WTC11 (cell line): ENCODE measurements at regions not wholly inside any gene's neighbourhood (a gene's known extent, or its start where the extent isn't known, plus 50 kb on each side); places are given as distances from the start of the nearest gene placed in this dataset.

ENCODE experiments used
- ATAC-seq: fragments of 200-7000 bp; cut with Tn5 transposase; 2 replicates; pipeline ENCODE4 v1.10.0; 2021; ENCODE audit warnings: mild to moderate bottlenecking, moderate library complexity
- CTCF ChIA-PET: fragments of 300-600 bp; sonication (Branson Sonifier 250); formaldehyde crosslinking; loops from one replicate; lab custom pipeline; 2021; ENCODE audit warnings: antibody characterized with exemption; lab: Charles Lee
- POLR2A ChIA-PET: fragments of 350-600 bp; sonication (Branson Sonifier 250); formaldehyde crosslinking; loops from one replicate; lab custom pipeline; 2021; ENCODE audit warnings: antibody characterized with exemption; lab: Charles Lee
- DNase-seq: peaks from one replicate; pipeline ENCODE4 v3.0.0; 2021; ENCODE audit warnings: low spot score
- H3K27ac Mint-ChIP-seq: 2 replicates; pipeline ENCODE4 v1.8.0; 2021; ENCODE audit warnings: mixed read lengths
- H3K27me3 Mint-ChIP-seq: 2 replicates; pipeline ENCODE4 v1.8.0; 2021; ENCODE audit warnings: low read depth, mild to moderate bottlenecking, moderate library complexity, mixed read lengths
- H3K36me3 Mint-ChIP-seq: 2 replicates; pipeline ENCODE4 v1.8.0; 2021; ENCODE audit warnings: mixed read lengths
- H3K4me1 Mint-ChIP-seq: 2 replicates; pipeline ENCODE4 v1.8.0; 2022; ENCODE audit warnings: mixed read lengths
- H3K4me3 Mint-ChIP-seq: 2 replicates; pipeline ENCODE4 v1.8.0; 2021; ENCODE audit warnings: mild to moderate bottlenecking, moderate library complexity, mixed read lengths
- H3K9me3 Mint-ChIP-seq: 2 replicates; pipeline ENCODE4 v1.8.0; 2021; ENCODE audit warnings: mixed read lengths
- ATF1 ChIP-seq: sonication (generic); formaldehyde crosslinking; IDR thresholded peaks from 2 replicates; pipeline ENCODE4 v1.8.1; 2023; ENCODE audit warnings: mild to moderate bottlenecking, moderate library complexity, missing genetic modification reagents
- ATF2 ChIP-seq: sonication (generic); formaldehyde crosslinking; IDR thresholded peaks from 2 replicates; pipeline ENCODE4 v1.8.1; 2022; ENCODE audit warnings: low read depth, missing genetic modification reagents, borderline replicate concordance
- ATF6 ChIP-seq: sonication (generic); formaldehyde crosslinking; IDR thresholded peaks from 2 replicates; pipeline ENCODE4 v1.8.1; 2023; ENCODE audit warnings: mild to moderate bottlenecking, missing genetic modification reagents
- HMGA2 ChIP-seq: fragments of 250-450 bp; sonication (Bioruptor Pico); IDR thresholded peaks from 2 replicates; pipeline ENCODE4 v1.4.0; 2021; ENCODE audit warnings: mild to moderate bottlenecking, moderate library complexity
- HMGXB4 ChIP-seq: sonication (generic); formaldehyde crosslinking; IDR thresholded peaks from 2 replicates; pipeline ENCODE4 v1.8.1; 2023; ENCODE audit warnings: mild to moderate bottlenecking, moderate library complexity, missing genetic modification reagents
- JAZF1 ChIP-seq: fragments of 250-450 bp; sonication (Bioruptor Pico); IDR thresholded peaks from 2 replicates; pipeline ENCODE4 v1.9.0; 2021; ENCODE audit warnings: moderate library complexity, mild to moderate bottlenecking, inconsistent platforms
- JUN ChIP-seq: sonication (generic); formaldehyde crosslinking; IDR thresholded peaks from 2 replicates; pipeline ENCODE4 v1.8.0; 2023; ENCODE audit warnings: mild to moderate bottlenecking, missing genetic modification reagents
- KAT7 ChIP-seq: sonication (generic); formaldehyde crosslinking; IDR thresholded peaks from 2 replicates; pipeline ENCODE4 v1.8.1; 2023; ENCODE audit warnings: missing genetic modification reagents, mild to moderate bottlenecking, borderline replicate concordance
- MXD4 ChIP-seq: fragments of 250-450 bp; sonication (Bioruptor Pico); IDR thresholded peaks from 2 replicates; pipeline ENCODE4 v1.8.0; 2021; ENCODE audit warnings: mild to moderate bottlenecking, moderate library complexity, borderline replicate concordance
- NFATC4 ChIP-seq: fragments of 250-450 bp; sonication (Bioruptor Pico); IDR thresholded peaks from 2 replicates; pipeline ENCODE4 v1.9.0; 2021; ENCODE audit warnings: mild to moderate bottlenecking
- NR2C2 ChIP-seq: sonication (generic); formaldehyde crosslinking; IDR thresholded peaks from 2 replicates; pipeline ENCODE4 v1.8.0; 2022; ENCODE audit warnings: mild to moderate bottlenecking, missing genetic modification reagents
- PREB ChIP-seq: sonication (generic); formaldehyde crosslinking; IDR thresholded peaks from 2 replicates; pipeline ENCODE4 v1.8.1; 2022; ENCODE audit warnings: mild to moderate bottlenecking, missing genetic modification reagents, moderate library complexity, borderline replicate concordance
- RELA ChIP-seq: sonication (generic); formaldehyde crosslinking; IDR thresholded peaks from 2 replicates; pipeline ENCODE4 v1.8.1; 2022; ENCODE audit warnings: missing genetic modification reagents, mild to moderate bottlenecking, borderline replicate concordance
- SMAD3 ChIP-seq: sonication (generic); formaldehyde crosslinking; IDR thresholded peaks from 2 replicates; pipeline ENCODE4 v1.8.0; 2022; ENCODE audit warnings: missing genetic modification reagents, mild to moderate bottlenecking, borderline replicate concordance
- SMAD4 ChIP-seq: sonication (generic); formaldehyde crosslinking; IDR thresholded peaks from 2 replicates; pipeline ENCODE4 v1.8.0; 2022; ENCODE audit warnings: mild to moderate bottlenecking, missing genetic modification reagents
- TEAD1 ChIP-seq: sonication (generic); formaldehyde crosslinking; IDR thresholded peaks from 2 replicates; pipeline ENCODE4 v1.8.0; 2022; ENCODE audit warnings: mild to moderate bottlenecking, missing genetic modification reagents
- TEAD4 ChIP-seq: sonication (generic); formaldehyde crosslinking; IDR thresholded peaks from 2 replicates; pipeline ENCODE4 v1.8.0; 2022; ENCODE audit warnings: mild to moderate bottlenecking, missing genetic modification reagents
- USF2 ChIP-seq: sonication (generic); formaldehyde crosslinking; IDR thresholded peaks from 2 replicates; pipeline ENCODE4 v1.8.1; 2023; ENCODE audit warnings: mild to moderate bottlenecking, missing genetic modification reagents, moderate library complexity
- ZBTB21 ChIP-seq: sonication (generic); formaldehyde crosslinking; IDR thresholded peaks from 2 replicates; pipeline ENCODE4 v1.8.1; 2023; ENCODE audit warnings: mild to moderate bottlenecking, missing genetic modification reagents, borderline replicate concordance
- ZNF219 ChIP-seq: sonication (generic); formaldehyde crosslinking; IDR thresholded peaks from 2 replicates; pipeline ENCODE4 v1.8.0; 2023; ENCODE audit warnings: missing genetic modification reagents, mild to moderate bottlenecking, borderline replicate concordance
- ZNF263 ChIP-seq: sonication (generic); formaldehyde crosslinking; IDR thresholded peaks from 2 replicates; pipeline ENCODE4 v1.8.1; 2022; ENCODE audit warnings: low read depth, mild to moderate bottlenecking, moderate library complexity, missing genetic modification reagents
- ZNF317 ChIP-seq: sonication (generic); formaldehyde crosslinking; IDR thresholded peaks from 2 replicates; pipeline ENCODE4 v1.8.1; 2023; ENCODE audit warnings: low read depth, mild to moderate bottlenecking, moderate library complexity, missing genetic modification reagents, borderline replicate concordance
- ZNF396 ChIP-seq: fragments of 250-450 bp; sonication (Bioruptor Pico); IDR thresholded peaks from 2 replicates; pipeline ENCODE4 v1.8.0; 2021; ENCODE audit warnings: mild to moderate bottlenecking, moderate library complexity, borderline replicate concordance
- ZNF423 ChIP-seq: fragments of 250-450 bp; sonication (Bioruptor Pico); IDR thresholded peaks from 2 replicates; pipeline ENCODE4 v2.1.2; 2022; ENCODE audit warnings: mild to moderate bottlenecking, moderate library complexity

- DNase-seq (no peak), ATAC-seq (no peak)
- Mint-ChIP-seq H3K4me1 (peaks cover 14% of the 10 kb centered on the region), H3K27me3 (no peaks in the 10 kb centered on the region), H3K4me3 (no peak overlapping the region), H3K9me3 (no peaks in the 10 kb centered on the region), H3K36me3 (no peaks in the 10 kb centered on the region), H3K27ac (no peak overlapping the region)
- no peak for TF ChIP-seq ZNF317
- TF ChIP-seq HMGXB4 (CRISPR knock-in tag): no peak
- TF ChIP-seq USF2 (CRISPR knock-in tag): no peak
- TF ChIP-seq ZBTB21 (CRISPR knock-in tag): no peak
- TF ChIP-seq JUN (CRISPR knock-in tag): no peak
- TF ChIP-seq SMAD4 (CRISPR knock-in tag): no peak
- no peak for TF ChIP-seq ATF6 (CRISPR knock-in tag)
- no peak for TF ChIP-seq RELA (CRISPR knock-in tag)
- no peak for TF ChIP-seq JAZF1 (CRISPR knock-in tag)
- no peak for TF ChIP-seq ATF1 (CRISPR knock-in tag)
- no peak for TF ChIP-seq KAT7
- TF ChIP-seq PREB (CRISPR knock-in tag): no peak
- no peak for TF ChIP-seq NR2C2
- TF ChIP-seq HMGA2 (CRISPR knock-in tag): no peak
- TF ChIP-seq ZNF263: no peak
- no peak for TF ChIP-seq MXD4 (CRISPR knock-in tag)
- TF ChIP-seq SMAD3 (CRISPR knock-in tag): no peak
- TF ChIP-seq ATF2: no peak
- no peak for TF ChIP-seq TEAD4 (CRISPR knock-in tag)
- ChIA-PET POLR2A (no interaction called here), CTCF (no interaction called here)
Measured at GRCh38 chr7:136058546-136058945, 81.4 kb upstream of the MTPN start.

- Mint-ChIP-seq H3K9me3 (no peaks in the 10 kb centered on the region), H3K4me1 (peaks cover 14% of the 10 kb centered on the region), H3K27me3 (no peaks in the 10 kb centered on the region), H3K27ac (no peak overlapping the region), H3K36me3 (no peaks in the 10 kb centered on the region), H3K4me3 (no peak overlapping the region)
- ChIA-PET CTCF (no interaction called here), POLR2A (no interaction called here)
- DNase-seq (no peak), ATAC-seq (no peak)
- TF ChIP-seq ZBTB21 (CRISPR knock-in tag) (no peak), PREB (CRISPR knock-in tag) (no peak), ZNF423 (CRISPR knock-in tag) (no peak), NFATC4 (CRISPR knock-in tag) (no peak), KAT7 (no peak), SMAD4 (CRISPR knock-in tag) (no peak), ZNF219 (no peak), TEAD4 (CRISPR knock-in tag) (no peak), ZNF396 (CRISPR knock-in tag) (no peak), ATF2 (no peak), TEAD1 (no peak), JUN (CRISPR knock-in tag) (no peak)
Measured at GRCh38 chr7:136057509-136057908, 80.3 kb upstream of the MTPN start.
